Endothelial cell (in vitro differentiated cells): ENCODE measurements at regions not wholly inside any gene's neighbourhood (a gene's known extent, or its start where the extent isn't known, plus 50 kb on each side); places are given as distances from the start of the nearest gene placed in this dataset.
A peak's percentile ranks its signal among the peaks of the same experiment; 100 is the strongest.

ENCODE experiments used
- DNase-seq: peaks from one replicate; pipeline ENCODE4 v3.0.0; 2021; ENCODE audit warnings: low spot score
- H3K27ac Mint-ChIP-seq: one replicate; pipeline ENCODE4 v1.8.0; 2021; ENCODE audit warnings: mixed read lengths, inconsistent platforms; ENCODE audit not compliant: unreplicated experiment
- H3K27me3 Mint-ChIP-seq: one replicate; pipeline ENCODE4 v1.8.0; 2021; ENCODE audit warnings: mild to moderate bottlenecking, moderate library complexity, mixed read lengths, inconsistent platforms; ENCODE audit not compliant: unreplicated experiment
- H3K36me3 Mint-ChIP-seq: one replicate; pipeline ENCODE4 v1.8.0; 2021; ENCODE audit warnings: mild to moderate bottlenecking, low read depth, mixed read lengths, inconsistent platforms; ENCODE audit not compliant: unreplicated experiment
- H3K4me1 Mint-ChIP-seq: one replicate; pipeline ENCODE4 v1.8.0; 2021; ENCODE audit warnings: mild to moderate bottlenecking, mixed read lengths, inconsistent platforms; ENCODE audit not compliant: unreplicated experiment
- H3K4me3 Mint-ChIP-seq: one replicate; pipeline ENCODE4 v1.8.0; 2021; ENCODE audit warnings: mild to moderate bottlenecking, mixed read lengths, inconsistent platforms; ENCODE audit not compliant: unreplicated experiment
- H3K9me3 Mint-ChIP-seq: one replicate; pipeline ENCODE4 v1.8.0; 2021; ENCODE audit warnings: mixed read lengths, inconsistent platforms; ENCODE audit not compliant: unreplicated experiment
- TF ChIP-seq, protein P1 (sequence below): fragments of 200-600 bp; sonication (generic); IDR thresholded peaks from one replicate; pipeline ENCODE4 v1.5.0; 2021; ENCODE audit warnings: antibody characterized with exemption; ENCODE audit not compliant: unreplicated experiment

DNA sequence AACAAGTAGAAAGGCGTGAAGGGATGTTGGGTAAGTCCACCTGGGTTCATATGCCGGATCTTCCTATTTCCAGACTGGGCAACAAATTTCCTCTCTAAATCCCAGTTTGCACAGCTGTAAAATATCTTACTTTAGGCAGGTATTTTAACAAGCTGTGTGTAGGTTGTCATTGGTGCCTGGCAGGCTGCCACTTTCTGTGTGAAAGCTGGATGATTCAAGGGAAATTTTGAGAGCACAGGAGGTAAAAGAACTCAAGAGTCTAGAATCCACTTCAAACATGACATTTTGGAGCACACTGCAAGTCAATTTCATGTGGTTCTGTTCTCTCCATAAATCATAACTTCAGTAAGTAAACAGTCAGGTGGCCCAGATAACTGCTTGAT lies 817.4 kb upstream of the AMELY start:
- TF ChIP-seq, protein P1, sequence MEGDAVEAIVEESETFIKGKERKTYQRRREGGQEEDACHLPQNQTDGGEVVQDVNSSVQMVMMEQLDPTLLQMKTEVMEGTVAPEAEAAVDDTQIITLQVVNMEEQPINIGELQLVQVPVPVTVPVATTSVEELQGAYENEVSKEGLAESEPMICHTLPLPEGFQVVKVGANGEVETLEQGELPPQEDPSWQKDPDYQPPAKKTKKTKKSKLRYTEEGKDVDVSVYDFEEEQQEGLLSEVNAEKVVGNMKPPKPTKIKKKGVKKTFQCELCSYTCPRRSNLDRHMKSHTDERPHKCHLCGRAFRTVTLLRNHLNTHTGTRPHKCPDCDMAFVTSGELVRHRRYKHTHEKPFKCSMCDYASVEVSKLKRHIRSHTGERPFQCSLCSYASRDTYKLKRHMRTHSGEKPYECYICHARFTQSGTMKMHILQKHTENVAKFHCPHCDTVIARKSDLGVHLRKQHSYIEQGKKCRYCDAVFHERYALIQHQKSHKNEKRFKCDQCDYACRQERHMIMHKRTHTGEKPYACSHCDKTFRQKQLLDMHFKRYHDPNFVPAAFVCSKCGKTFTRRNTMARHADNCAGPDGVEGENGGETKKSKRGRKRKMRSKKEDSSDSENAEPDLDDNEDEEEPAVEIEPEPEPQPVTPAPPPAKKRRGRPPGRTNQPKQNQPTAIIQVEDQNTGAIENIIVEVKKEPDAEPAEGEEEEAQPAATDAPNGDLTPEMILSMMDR, result no peak
- Mint-ChIP-seq H3K9me3 (no peaks in the 10 kb centered on the region), H3K4me1 (peaks cover 31% of the 10 kb centered on the region), H3K4me3 (no peak overlapping the region), H3K27me3 (peaks cover 3% of the 10 kb centered on the region), H3K27ac (peak overlapping the region; percentile 78), H3K36me3 (no peaks in the 10 kb centered on the region)
- no peak for DNase-seq

DNA sequence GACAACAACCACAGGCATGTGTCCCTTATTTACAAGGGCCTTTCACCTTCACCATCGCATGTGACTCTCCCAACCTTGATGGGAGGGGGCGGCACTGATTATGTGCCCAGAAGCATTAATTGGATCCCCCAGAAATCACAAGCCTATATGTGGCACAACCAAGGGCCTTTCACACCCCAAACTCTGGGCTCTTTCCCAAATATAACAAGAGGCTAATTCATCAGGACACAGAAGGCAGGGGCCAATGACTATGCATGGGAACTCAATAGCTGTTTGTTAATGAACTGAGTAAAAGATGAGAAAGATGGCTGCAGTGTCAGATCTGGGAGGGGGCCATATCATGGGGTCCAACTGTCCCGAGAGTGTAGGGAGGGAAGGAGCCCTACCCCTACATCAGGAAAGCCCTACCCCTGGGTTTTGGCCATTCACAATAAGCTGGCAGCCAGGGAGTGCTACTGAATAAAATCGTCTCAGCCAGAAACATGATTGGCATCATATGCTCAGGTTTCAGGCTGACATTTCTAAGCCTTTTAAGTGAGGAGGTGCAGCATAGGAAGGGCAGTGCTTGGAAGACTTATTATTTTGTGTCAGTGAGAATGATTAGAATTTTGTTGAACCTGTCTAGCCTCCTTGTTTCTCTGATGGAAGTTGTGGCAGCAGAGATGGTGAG lies 814.4 kb upstream of the AMELY start:
- H3K9me3 Mint-ChIP-seq, result no peaks in the 10 kb centered on the region
- no peak overlapping the region for H3K4me3 Mint-ChIP-seq
- H3K4me1 Mint-ChIP-seq, result peaks cover 31% of the 10 kb centered on the region
- H3K27me3 Mint-ChIP-seq, result peaks cover 3% of the 10 kb centered on the region
- no peak overlapping the region for H3K27ac Mint-ChIP-seq
- no peaks in the 10 kb centered on the region for H3K36me3 Mint-ChIP-seq
- TF ChIP-seq, protein P1, result no peak
- no peak for DNase-seq

DNA sequence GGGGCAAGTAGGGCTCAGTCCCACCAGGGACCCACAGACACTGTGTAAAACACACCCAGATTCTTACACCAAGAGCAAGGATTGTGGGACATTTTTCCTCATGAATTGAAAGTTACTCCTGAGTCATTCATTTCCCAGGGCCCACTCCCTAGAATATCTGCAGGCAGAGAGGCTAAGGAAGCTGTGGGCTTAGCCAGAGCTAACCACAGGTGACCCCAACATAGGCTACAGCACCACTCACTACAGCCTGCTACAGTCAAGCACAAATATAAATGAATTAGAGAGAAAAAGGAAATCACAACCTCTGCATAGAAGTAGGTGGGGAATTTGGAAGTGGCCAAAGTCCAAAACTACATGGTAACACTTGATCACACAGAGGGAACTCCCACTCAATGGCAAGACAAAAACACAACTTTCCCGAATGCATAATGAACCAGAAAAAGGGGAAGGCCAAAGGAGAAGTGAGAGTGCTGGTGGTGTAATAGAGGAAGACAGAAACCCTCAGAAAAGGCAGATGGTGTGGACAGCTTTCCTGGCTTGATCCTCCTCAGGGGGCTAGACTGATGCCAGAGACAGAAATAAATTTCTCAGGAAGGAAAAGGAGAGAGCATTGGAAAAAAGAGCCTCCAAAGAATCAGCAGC lies 812.6 kb upstream of the AMELY start:
- Mint-ChIP-seq H3K9me3 (no peaks in the 10 kb centered on the region), H3K27me3 (peaks cover 3% of the 10 kb centered on the region), H3K4me3 (no peak overlapping the region), H3K4me1 (peaks cover 19% of the 10 kb centered on the region), H3K36me3 (no peaks in the 10 kb centered on the region), H3K27ac (no peak overlapping the region)
- DNase-seq, result no peak
- TF ChIP-seq, protein P1, result no peak

DNA sequence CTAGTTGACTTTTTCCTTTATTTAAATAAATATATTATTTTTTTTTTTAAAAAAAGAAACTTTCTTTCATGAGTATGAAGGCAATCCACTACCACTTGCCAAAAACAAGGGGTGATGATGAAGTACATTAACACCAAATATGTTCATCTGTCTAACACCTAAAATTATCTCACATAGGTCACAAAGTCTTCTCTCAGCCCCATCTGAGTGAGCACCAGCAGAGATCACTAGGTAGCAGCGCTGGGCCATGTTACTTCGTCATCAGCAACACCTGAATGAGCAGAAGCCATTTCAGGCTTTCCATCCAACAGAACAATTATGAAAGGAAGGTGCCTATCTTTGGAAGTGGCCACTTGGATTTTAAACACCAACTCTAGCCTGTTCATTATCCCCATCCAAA lies 811.6 kb upstream of the AMELY start:
- Mint-ChIP-seq H3K9me3 (no peaks in the 10 kb centered on the region), H3K36me3 (no peaks in the 10 kb centered on the region), H3K4me1 (peaks cover 19% of the 10 kb centered on the region), H3K27ac (no peak overlapping the region), H3K4me3 (no peak overlapping the region), H3K27me3 (peaks cover 3% of the 10 kb centered on the region)
- TF ChIP-seq, protein P1, result no peak
- no peak for DNase-seq

DNA sequence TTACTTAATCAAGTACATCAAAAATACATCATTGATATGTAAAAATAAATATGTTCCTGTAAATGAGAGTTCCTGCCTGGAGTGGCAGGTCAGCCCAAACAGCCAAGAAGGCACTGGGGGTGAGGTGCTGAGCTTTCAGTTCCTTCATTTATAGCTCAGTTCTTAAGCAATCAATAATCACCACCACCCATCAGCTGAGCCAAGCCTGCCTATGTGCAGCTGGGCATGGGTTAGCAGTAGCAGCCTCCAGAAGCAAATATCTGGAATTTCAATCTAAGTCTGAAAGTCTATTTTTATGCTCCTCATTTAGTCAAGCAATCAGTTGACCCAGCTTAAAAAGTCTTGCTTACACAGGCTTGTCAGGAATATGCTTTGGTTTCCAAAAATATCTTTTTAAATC lies 811.0 kb upstream of the AMELY start:
- TF ChIP-seq, protein P1, result no peak
- no peak overlapping the region for H3K4me3 Mint-ChIP-seq
- H3K36me3 Mint-ChIP-seq, result no peaks in the 10 kb centered on the region
- H3K9me3 Mint-ChIP-seq, result no peaks in the 10 kb centered on the region
- H3K27me3 Mint-ChIP-seq, result peaks cover 3% of the 10 kb centered on the region
- H3K27ac Mint-ChIP-seq, result no peak overlapping the region
- no peak for DNase-seq
- H3K4me1 Mint-ChIP-seq, result peaks cover 19% of the 10 kb centered on the region
